WTC11 (cell line): ENCODE measurements at regions not wholly inside any gene's neighbourhood (a gene's known extent, or its start where the extent isn't known, plus 50 kb on each side); places are given as distances from the start of the nearest gene placed in this dataset.

Source experiments
- TP53 ChIP-seq: sonication (generic); formaldehyde crosslinking; IDR thresholded peaks from 2 replicates; pipeline ENCODE4 v1.8.1; 2023; ENCODE audit warnings: mild to moderate bottlenecking, missing genetic modification reagents
- ZNF423 ChIP-seq: fragments of 250-450 bp; sonication (Bioruptor Pico); IDR thresholded peaks from 2 replicates; pipeline ENCODE4 v2.1.2; 2022; ENCODE audit warnings: mild to moderate bottlenecking, moderate library complexity
- TF ChIP-seq, protein P1 (sequence below): sonication (generic); formaldehyde crosslinking; IDR thresholded peaks from 2 replicates; pipeline ENCODE4 v1.8.1; 2022; ENCODE audit warnings: mild to moderate bottlenecking, moderate library complexity, missing genetic modification reagents
- TF ChIP-seq, protein P2 (sequence below): sonication (generic); formaldehyde crosslinking; IDR thresholded peaks from 2 replicates; pipeline ENCODE4 v1.8.0; 2022; ENCODE audit warnings: mild to moderate bottlenecking, missing genetic modification reagents
- TF ChIP-seq, protein P3 (sequence below): sonication (generic); formaldehyde crosslinking; IDR thresholded peaks from 2 replicates; pipeline ENCODE4 v1.8.1; 2023; ENCODE audit warnings: mild to moderate bottlenecking, missing genetic modification reagents
- TF ChIP-seq, protein P4 (sequence below): fragments of 200-600 bp; IDR thresholded peaks from 2 replicates; pipeline ENCODE4 v1.8.0; 2022; ENCODE audit warnings: antibody characterized with exemption
- TF ChIP-seq, protein P5 (sequence below): sonication (generic); formaldehyde crosslinking; IDR thresholded peaks from 2 replicates; pipeline ENCODE4 v1.8.1; 2023; ENCODE audit warnings: mild to moderate bottlenecking, missing genetic modification reagents, moderate library complexity
- TF ChIP-seq, protein P6 (sequence below): sonication (generic); formaldehyde crosslinking; IDR thresholded peaks from 2 replicates; pipeline ENCODE4 v1.8.1; 2022; ENCODE audit warnings: missing genetic modification reagents, borderline replicate concordance

DNA sequence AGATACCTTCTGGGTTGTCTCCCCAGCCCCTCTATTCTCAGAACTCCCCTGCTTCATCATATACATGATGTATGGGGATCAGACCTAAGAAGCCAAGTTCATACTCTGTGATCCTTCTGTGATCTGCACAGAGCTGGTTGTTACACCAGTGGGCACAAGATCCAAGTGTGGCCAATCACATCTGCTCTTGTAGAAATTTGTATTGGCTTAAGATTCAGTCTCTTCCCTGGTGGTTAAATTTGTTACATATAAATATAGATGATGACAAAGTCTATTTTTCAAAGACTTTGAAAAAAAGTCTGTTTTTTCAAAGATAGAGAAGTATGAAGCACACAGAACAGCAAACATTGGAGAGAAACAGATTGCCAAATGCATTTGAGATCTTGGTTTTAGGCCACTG lies 135.8 kb upstream of the FGGY start:
- TF ChIP-seq, protein P1, sequence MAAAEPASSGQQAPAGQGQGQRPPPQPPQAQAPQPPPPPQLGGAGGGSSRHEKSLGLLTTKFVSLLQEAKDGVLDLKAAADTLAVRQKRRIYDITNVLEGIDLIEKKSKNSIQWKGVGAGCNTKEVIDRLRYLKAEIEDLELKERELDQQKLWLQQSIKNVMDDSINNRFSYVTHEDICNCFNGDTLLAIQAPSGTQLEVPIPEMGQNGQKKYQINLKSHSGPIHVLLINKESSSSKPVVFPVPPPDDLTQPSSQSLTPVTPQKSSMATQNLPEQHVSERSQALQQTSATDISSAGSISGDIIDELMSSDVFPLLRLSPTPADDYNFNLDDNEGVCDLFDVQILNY (CRISPR knock-in tag), result no peak
- TF ChIP-seq, protein P2, sequence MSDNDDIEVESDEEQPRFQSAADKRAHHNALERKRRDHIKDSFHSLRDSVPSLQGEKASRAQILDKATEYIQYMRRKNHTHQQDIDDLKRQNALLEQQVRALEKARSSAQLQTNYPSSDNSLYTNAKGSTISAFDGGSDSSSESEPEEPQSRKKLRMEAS, result no peak
- TF ChIP-seq, protein P3, sequence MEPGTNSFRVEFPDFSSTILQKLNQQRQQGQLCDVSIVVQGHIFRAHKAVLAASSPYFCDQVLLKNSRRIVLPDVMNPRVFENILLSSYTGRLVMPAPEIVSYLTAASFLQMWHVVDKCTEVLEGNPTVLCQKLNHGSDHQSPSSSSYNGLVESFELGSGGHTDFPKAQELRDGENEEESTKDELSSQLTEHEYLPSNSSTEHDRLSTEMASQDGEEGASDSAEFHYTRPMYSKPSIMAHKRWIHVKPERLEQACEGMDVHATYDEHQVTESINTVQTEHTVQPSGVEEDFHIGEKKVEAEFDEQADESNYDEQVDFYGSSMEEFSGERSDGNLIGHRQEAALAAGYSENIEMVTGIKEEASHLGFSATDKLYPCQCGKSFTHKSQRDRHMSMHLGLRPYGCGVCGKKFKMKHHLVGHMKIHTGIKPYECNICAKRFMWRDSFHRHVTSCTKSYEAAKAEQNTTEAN (CRISPR knock-in tag), result no peak
- TF ChIP-seq TP53 (CRISPR knock-in tag), result no peak
- TF ChIP-seq, protein P4, sequence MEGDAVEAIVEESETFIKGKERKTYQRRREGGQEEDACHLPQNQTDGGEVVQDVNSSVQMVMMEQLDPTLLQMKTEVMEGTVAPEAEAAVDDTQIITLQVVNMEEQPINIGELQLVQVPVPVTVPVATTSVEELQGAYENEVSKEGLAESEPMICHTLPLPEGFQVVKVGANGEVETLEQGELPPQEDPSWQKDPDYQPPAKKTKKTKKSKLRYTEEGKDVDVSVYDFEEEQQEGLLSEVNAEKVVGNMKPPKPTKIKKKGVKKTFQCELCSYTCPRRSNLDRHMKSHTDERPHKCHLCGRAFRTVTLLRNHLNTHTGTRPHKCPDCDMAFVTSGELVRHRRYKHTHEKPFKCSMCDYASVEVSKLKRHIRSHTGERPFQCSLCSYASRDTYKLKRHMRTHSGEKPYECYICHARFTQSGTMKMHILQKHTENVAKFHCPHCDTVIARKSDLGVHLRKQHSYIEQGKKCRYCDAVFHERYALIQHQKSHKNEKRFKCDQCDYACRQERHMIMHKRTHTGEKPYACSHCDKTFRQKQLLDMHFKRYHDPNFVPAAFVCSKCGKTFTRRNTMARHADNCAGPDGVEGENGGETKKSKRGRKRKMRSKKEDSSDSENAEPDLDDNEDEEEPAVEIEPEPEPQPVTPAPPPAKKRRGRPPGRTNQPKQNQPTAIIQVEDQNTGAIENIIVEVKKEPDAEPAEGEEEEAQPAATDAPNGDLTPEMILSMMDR, result no peak
- TF ChIP-seq, protein P5, sequence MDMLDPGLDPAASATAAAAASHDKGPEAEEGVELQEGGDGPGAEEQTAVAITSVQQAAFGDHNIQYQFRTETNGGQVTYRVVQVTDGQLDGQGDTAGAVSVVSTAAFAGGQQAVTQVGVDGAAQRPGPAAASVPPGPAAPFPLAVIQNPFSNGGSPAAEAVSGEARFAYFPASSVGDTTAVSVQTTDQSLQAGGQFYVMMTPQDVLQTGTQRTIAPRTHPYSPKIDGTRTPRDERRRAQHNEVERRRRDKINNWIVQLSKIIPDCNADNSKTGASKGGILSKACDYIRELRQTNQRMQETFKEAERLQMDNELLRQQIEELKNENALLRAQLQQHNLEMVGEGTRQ, result no peak
- TF ChIP-seq ZNF423, result no peak
- TF ChIP-seq, protein P6, sequence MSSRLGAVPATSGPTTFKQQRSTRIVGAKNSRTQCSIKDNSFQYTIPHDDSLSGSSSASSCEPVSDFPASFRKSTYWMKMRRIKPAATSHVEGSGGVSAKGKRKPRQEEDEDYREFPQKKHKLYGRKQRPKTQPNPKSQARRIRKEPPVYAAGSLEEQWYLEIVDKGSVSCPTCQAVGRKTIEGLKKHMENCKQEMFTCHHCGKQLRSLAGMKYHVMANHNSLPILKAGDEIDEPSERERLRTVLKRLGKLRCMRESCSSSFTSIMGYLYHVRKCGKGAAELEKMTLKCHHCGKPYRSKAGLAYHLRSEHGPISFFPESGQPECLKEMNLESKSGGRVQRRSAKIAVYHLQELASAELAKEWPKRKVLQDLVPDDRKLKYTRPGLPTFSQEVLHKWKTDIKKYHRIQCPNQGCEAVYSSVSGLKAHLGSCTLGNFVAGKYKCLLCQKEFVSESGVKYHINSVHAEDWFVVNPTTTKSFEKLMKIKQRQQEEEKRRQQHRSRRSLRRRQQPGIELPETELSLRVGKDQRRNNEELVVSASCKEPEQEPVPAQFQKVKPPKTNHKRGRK (CRISPR knock-in tag), result no peak
